Activated T-cell treated with anti-CD3 and anti-CD28 coated beads, Interleukin-2, amount 50 U/mL, for 72 hours (primary cell): ENCODE measurements at regions not wholly inside any gene's neighbourhood (a gene's known extent, or its start where the extent isn't known, plus 50 kb on each side); places are given as distances from the start of the nearest gene placed in this dataset.

Experiments
- ATAC-seq, 2 donors: fragments of 150-1000 bp; cut with Tn5 transposase; replicated peaks in 1 of 2; 2 replicates each; pipeline ENCODE4 v1.10.0; 2021; ENCODE audit warnings: moderate library complexity in 2 of 2, mild to moderate bottlenecking in 1 of 2
- DNase-seq, 2 donors: peaks; one replicate each; pipeline ENCODE4 v3.0.0; 2021 to 2022; ENCODE audit warnings: mixed read lengths in 1 of 2
- H3K27ac Mint-ChIP-seq: one replicate; pipeline ENCODE4 v1.8.0; 2022; ENCODE audit warnings: mild to moderate bottlenecking, moderate library complexity, mixed read lengths
- H3K27me3 Mint-ChIP-seq: one replicate; pipeline ENCODE4 v1.8.0; 2022; ENCODE audit warnings: low read depth, mixed read lengths
- H3K36me3 Mint-ChIP-seq, 2 donors: one replicate each; pipeline ENCODE4 v1.8.0; 2022; ENCODE audit warnings: mixed read lengths in 2 of 2, mild to moderate bottlenecking in 1 of 2; ENCODE audit not compliant: insufficient read depth in 2 of 2
- H3K4me1 Mint-ChIP-seq: one replicate; pipeline ENCODE4 v1.8.0; 2022; ENCODE audit warnings: low read depth, mixed read lengths
- H3K4me3 Mint-ChIP-seq, 2 donors: one replicate each; pipeline ENCODE4 v1.8.0; 2022; ENCODE audit warnings: mild to moderate bottlenecking in 2 of 2, mixed read lengths in 2 of 2, moderate library complexity in 2 of 2
- H3K9me3 Mint-ChIP-seq, 2 donors: one replicate each; pipeline ENCODE4 v1.8.0; 2022; ENCODE audit warnings: mixed read lengths in 2 of 2

DNA sequence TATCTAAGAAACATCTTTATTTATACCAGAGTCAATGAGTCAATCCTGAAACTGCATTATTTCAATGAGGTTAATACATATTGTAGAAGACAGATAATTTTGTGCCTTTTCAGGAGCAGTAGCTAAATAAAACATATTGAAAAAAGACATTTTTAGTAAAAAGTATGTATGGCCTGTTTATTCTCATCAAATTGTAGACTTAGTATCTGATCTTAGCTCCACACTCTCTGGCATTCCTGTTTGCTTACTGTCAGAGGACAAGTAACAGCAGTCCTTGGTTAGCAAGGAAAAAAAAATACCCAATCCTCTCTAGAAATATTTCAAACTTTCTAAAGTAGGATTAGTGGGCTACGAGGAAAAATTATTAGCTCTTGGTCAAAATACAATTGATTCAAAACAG lies 50.5 kb upstream of the GUCY1A1 start:
- no peak overlapping the region for H3K27ac Mint-ChIP-seq
- peaks cover 0 to 3% of the 10 kb centered on the region in 2 donors for H3K9me3 Mint-ChIP-seq
- DNase-seq (no peak), ATAC-seq (no peak)
- H3K4me3 Mint-ChIP-seq = no peak overlapping the region
- peaks cover 6% of the 10 kb centered on the region for H3K4me1 Mint-ChIP-seq
- H3K27me3 Mint-ChIP-seq = peaks cover 18% of the 10 kb centered on the region
- no peaks in the 10 kb centered on the region for H3K36me3 Mint-ChIP-seq

DNA sequence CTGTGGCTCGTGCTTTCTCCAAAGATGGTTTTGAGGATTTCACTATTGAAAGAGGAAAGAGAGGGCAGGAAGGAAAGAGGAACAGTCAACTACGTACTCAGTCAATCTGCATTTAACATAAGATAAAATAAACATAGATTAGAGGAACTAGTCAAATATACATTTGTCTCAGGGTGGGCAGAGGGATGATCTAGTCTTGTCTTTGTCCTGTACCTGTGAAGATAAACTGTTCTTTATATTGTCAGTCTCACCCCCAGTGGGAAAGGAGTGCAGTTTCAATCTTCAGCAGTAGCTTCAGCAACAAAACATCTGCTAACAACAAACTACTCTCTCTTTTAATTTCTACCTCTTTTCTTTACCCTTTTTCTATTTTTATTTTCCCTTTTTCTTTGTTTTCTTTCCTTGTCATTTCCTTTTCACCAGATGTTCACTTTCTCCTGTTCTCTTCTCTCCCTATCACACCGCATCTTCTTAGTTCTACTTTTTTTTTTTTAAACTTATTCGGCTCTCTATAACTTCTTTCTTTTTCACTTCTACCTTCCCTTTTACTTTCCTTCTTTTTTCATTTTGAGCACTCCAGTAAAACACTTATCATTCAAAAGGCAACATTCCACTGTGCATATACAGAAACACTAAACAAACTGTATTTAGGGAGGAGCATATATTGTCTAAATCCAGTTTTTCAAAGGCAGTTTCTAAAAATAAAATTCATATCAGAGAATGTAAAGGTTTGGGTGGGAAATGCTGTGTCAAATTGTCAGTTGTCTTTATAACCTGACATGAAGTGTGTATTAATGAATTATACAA lies 51.4 kb upstream of the GUCY1A1 start:
- Mint-ChIP-seq H3K9me3 (peaks cover 0 to 3% of the 10 kb centered on the region in 2 donors), H3K4me1 (peaks cover 6% of the 10 kb centered on the region), H3K27me3 (peaks cover 18% of the 10 kb centered on the region)

DNA sequence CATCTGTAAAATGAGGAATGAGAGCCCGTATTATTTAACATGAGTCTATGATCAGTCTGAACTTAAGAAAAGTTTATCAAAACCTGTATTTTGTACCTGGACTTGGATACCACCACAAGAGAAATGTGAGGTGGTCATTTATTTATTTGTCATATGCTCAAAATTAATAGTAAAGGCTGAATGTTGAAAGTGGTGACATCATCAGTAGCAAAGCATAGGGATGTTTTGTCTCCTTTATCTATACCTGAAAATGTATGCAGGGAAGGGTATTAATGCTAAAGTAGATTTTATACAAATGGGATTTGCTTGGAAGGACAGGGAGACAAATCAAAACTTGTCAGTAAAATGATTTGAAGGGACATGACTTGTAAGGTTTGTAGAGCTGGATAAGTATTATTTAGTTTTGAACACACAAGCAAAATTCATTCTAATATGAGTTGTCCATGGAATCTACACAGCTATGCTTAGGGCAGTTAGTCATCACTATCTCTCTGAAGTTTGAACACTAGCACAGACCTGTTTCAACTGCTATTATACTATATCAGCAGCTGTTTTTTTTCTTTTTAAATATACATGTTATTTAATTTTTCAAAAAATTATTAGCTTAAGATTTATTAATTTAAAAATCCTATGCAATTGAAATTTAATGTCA lies 52.4 kb upstream of the GUCY1A1 start:
- DNase-seq (no peak), ATAC-seq (no peak)
- H3K9me3 Mint-ChIP-seq = peaks cover 0 to 3% of the 10 kb centered on the region in 2 donors
- H3K36me3 Mint-ChIP-seq = no peaks in the 10 kb centered on the region
- peaks cover 6% of the 10 kb centered on the region for H3K4me1 Mint-ChIP-seq
- no peak overlapping the region for H3K27ac Mint-ChIP-seq
- H3K27me3 Mint-ChIP-seq = peaks cover 18% of the 10 kb centered on the region
- no peak overlapping the region for H3K4me3 Mint-ChIP-seq

More for the DNA sequence above, 51.4 kb upstream of the GUCY1A1 start:
- ATAC-seq = no peak
- Mint-ChIP-seq H3K27ac (no peak overlapping the region), H3K36me3 (no peaks in the 10 kb centered on the region), H3K4me3 (no peak overlapping the region)
- DNase-seq = no peak

DNA sequence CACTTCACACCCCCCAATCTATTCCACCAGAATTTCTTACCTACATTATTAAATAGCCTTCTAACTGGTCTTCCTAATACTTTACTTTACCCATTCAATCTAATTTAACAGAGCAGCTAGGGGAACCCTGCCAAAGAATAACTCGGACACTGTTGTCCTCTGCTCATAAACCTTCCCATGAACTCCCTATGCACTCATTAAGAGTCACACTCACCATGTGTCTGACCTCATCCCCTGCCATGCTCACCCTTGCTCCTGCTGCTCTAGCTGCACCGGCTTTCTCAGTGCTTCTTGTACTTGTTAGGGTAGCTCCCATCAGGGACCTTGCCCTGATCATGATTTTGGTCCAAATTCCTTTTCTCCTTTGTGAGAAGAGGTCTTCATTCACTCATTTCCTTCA lies 54.6 kb upstream of the GUCY1A1 start:
- no peaks in the 10 kb centered on the region for H3K36me3 Mint-ChIP-seq
- H3K4me3 Mint-ChIP-seq = no peak overlapping the region
- no peak for DNase-seq
- peaks cover 18% of the 10 kb centered on the region for H3K27me3 Mint-ChIP-seq
- peaks cover 0 to 3% of the 10 kb centered on the region in 2 donors for H3K9me3 Mint-ChIP-seq
- no peak for ATAC-seq
- H3K27ac Mint-ChIP-seq = no peak overlapping the region
- peaks cover 6% of the 10 kb centered on the region for H3K4me1 Mint-ChIP-seq

DNA sequence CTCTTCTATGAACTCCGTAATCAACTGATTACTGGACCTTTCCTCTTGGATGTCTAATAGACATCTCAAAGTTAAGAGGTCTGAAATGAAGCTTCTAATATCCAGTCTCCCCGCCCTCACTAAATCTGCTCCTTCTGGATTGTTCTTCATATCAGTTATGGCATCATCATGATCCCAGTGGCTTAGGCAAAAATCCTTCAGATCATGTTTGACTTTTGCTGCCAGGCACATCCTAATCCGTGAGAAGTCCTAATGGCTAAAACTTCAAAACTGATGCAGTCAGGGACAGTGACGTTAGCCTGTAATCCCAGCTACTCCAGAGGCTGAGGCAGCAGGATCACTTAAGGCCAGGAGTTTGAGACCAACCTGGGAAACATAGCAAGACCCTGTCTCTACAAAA lies 55.1 kb upstream of the GUCY1A1 start:
- Mint-ChIP-seq H3K4me1 (peaks cover 6% of the 10 kb centered on the region), H3K27ac (no peak overlapping the region), H3K27me3 (peaks cover 18% of the 10 kb centered on the region), H3K4me3 (no peak overlapping the region), H3K9me3 (peaks cover 0 to 3% of the 10 kb centered on the region in 2 donors), H3K36me3 (no peaks in the 10 kb centered on the region)
- DNase-seq (no peak), ATAC-seq (no peak)

DNA sequence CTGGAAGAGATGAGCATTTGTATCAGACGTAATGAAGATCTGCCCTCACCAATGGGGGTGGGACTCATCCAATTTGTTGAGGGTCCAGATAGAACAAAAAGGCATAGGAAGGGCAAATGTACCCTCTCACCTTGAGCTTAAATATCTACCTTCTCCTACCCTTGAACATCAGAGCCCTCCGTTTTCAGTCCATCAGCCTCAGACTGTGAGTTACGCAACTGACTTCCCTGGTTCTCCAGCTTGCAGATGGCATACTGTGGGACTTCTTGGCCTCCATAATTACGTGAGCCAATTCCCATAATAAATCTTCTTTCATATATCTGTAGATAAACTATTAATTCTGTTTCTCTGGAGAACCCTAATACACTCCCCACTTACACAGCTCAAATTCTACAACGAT lies 56.5 kb upstream of the GUCY1A1 start:
- peaks cover 0 to 3% of the 10 kb centered on the region in 2 donors for H3K9me3 Mint-ChIP-seq
- peaks cover under 1% of the 10 kb centered on the region for H3K4me1 Mint-ChIP-seq
- no peak overlapping the region for H3K27ac Mint-ChIP-seq
- ATAC-seq (no peak), DNase-seq (no peak)
- no peaks in the 10 kb centered on the region for H3K36me3 Mint-ChIP-seq
- H3K27me3 Mint-ChIP-seq = peaks cover 18% of the 10 kb centered on the region
- no peak overlapping the region for H3K4me3 Mint-ChIP-seq

DNA sequence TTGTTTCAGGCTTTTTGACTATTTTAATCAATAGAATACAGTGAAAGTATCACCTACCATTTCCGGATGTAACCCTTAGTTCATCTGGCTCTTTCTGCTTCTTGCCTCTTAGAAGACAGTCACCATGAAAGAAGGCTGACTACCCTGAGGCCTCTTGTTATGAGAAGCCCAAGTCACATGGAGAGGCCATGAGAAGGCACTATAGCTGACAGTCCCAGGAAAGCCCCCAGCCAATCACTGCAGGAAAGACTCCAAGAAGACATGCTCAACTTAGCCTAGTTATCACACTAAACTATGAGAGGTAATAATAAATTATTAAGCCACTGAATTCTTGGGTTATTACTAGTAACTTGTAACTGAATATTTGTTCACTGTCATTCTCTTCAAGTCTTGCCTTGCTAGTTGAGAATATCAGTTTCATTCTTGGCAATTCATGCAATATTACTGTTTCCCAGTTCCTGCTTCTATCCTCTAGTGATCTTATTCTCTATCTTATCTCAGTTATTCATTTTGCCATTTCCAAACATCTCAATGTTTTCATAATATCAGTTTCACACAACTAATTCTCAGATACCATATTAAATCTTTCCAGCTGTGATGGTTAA lies 57.1 kb upstream of the GUCY1A1 start:
- DNase-seq (no peak), ATAC-seq (no peak)
- Mint-ChIP-seq H3K27me3 (peaks cover 18% of the 10 kb centered on the region), H3K9me3 (peaks cover 0 to 3% of the 10 kb centered on the region in 2 donors), H3K4me3 (no peak overlapping the region), H3K36me3 (no peaks in the 10 kb centered on the region), H3K27ac (no peak overlapping the region), H3K4me1 (no peaks in the 10 kb centered on the region)

DNA sequence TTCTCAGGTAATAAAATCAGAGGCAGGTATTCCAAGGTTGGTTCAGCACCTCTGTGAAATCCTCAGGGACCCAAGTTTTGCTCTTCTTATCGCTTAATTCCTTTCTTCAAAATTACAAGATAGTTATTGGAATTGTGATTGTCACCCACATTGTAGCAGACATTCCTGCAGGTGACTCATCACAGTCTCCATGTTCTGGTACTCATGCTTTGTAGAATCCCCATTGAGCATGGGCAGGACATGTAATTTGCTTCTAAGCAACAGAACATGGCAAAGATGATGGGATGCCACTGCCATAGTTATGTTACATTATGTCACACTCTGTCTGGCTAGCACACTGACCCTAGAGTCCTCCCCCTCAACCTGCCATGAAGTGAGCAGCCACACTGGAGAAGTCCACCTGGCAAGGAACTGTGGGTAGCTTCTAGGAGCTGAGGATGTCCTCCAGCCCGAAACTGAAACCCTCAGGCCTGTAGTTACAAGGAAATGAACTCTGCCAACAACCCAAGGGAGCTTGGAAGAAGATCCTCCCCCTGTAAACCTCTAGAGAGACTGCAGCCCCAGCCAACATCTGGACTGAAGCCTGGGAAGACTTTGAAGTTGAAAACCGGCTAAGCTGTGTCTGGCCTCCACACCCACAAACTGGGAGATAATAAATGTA lies 58.3 kb upstream of the GUCY1A1 start:
- peaks cover 16% of the 10 kb centered on the region for H3K27me3 Mint-ChIP-seq
- H3K9me3 Mint-ChIP-seq = peaks cover 0 to 3% of the 10 kb centered on the region in 2 donors
- H3K27ac Mint-ChIP-seq = no peak overlapping the region
- H3K4me1 Mint-ChIP-seq = no peaks in the 10 kb centered on the region
- H3K36me3 Mint-ChIP-seq = no peaks in the 10 kb centered on the region
- H3K4me3 Mint-ChIP-seq = no peak overlapping the region
- DNase-seq (no peak), ATAC-seq (no peak)

DNA sequence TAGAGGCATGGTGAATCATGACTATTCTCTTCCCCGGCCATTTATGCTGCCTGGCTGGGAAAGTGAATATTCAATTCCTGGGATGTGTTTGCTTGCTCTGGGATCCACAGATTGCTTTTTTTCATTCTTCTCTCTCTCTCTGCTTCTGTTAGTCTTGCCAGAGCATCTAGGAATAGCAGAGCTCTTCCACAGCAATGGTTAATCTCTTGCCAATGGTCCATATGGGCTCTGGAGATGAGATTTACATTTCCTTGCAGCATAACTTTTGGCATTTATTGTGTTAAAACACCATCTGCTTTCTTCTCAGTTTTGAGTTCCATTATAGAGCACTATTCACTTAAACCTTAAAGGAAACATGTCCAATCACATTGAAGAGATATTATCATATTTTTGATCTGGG lies 59.2 kb upstream of the GUCY1A1 start:
- ATAC-seq (no peak), DNase-seq (no peak)
- H3K4me3 Mint-ChIP-seq = no peak overlapping the region
- no peaks in the 10 kb centered on the region for H3K36me3 Mint-ChIP-seq
- H3K4me1 Mint-ChIP-seq = peaks cover 5% of the 10 kb centered on the region
- peaks cover 11% of the 10 kb centered on the region for H3K27me3 Mint-ChIP-seq
- no peak overlapping the region for H3K27ac Mint-ChIP-seq
- peaks cover 0 to 3% of the 10 kb centered on the region in 2 donors for H3K9me3 Mint-ChIP-seq

DNA sequence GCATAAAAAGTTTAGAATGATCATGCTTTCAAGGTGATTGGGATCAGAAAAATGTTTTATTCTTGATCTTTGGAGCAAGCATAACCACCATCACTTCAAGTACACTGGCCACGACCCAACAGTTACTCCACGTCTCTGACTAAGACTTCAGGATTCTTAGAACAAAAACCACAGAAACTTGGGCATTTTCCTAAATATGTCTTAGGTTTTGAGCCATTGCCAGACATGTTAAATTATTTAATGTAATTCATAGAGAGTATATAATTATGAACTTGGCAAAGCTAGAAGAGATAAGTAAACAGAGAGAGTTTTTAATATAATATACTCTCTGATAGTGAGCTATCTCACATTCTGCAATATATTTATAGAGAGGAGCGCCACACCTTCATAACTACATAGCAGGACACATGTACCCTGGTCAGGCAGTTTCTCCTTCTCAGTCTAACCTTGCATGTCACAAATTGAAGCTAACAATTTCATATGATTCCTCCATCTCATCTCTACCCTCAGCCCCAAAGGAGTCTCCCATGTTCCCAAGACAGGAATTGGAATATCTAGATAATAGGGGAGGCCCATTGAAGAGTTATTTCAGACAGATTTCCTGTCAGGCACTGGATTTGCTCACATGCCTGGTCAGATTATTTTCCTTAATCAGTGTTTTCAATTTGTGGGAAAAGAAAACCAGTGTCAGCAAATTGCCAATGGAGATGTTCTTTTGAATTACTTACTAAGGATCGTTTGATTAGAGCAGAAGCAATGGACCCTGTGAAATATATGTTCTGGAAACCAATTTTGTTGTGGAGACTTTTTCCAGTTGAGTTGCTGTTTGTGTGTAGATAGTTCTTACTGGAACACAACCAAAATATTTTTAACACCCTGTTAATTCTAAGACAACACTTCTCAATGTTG lies 61.7 kb upstream of the GUCY1A1 start:
- ATAC-seq (no peak), DNase-seq (no peak)

DNA sequence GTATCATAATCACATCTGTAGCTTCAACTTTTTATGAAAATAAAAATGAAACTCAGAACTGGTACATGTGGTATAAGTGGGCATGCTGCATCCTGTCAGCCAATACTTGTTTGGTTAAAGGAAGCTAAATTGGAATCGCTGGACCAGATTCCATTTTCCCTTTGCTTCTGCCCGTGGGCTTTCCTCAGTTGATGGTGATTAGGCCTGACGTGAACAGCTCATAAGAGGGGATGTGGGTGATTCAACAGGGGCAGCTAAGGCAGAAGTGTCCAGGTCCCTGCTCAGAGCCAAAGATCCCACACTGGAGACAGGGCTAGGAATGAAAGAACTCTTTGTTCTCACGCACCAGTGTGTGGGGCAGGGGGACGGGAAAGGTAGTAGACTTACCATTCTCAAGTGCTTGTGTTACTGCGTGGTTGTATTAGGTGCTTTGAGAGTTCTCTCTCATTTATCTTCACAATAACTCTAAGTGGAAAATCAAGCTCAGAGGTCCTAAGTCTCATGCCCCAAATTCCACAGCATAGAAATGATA lies 63.2 kb upstream of the GUCY1A1 start:
- Mint-ChIP-seq H3K36me3 (no peaks in the 10 kb centered on the region), H3K4me1 (peaks cover 5% of the 10 kb centered on the region), H3K27me3 (peaks cover 11% of the 10 kb centered on the region), H3K4me3 (no peak overlapping the region), H3K27ac (no peak overlapping the region), H3K9me3 (no peaks in the 10 kb centered on the region)
- ATAC-seq (no peak), DNase-seq (no peak)

More for the DNA sequence above, 61.7 kb upstream of the GUCY1A1 start:
- Mint-ChIP-seq H3K9me3 (no peaks in the 10 kb centered on the region), H3K27me3 (no peaks in the 10 kb centered on the region), H3K4me1 (peaks cover 5% of the 10 kb centered on the region), H3K4me3 (no peak overlapping the region), H3K27ac (no peak overlapping the region), H3K36me3 (no peaks in the 10 kb centered on the region)
